Fibroblast of lung (primary cell): ENCODE measurements at regions not wholly inside any gene's neighbourhood (a gene's known extent, or its start where the extent isn't known, plus 50 kb on each side); places are given as distances from the start of the nearest gene placed in this dataset.

Experiments
- DNase-seq, 2 donors: peaks; one replicate each; pipeline versions ENCODE4 v3.0.0 to v3.0.0-alpha.2; 2010; ENCODE audit warnings: low read depth in 2 of 2
- H2AFZ ChIP-seq: 2 replicates; pipeline ENCODE4 v1.5.1; 2012; ENCODE audit warnings: low read length, control low read depth, inconsistent platforms
- H3K27ac ChIP-seq: 2 replicates; pipeline ENCODE4 v1.5.1; 2011; ENCODE audit warnings: low read length, control low read depth; ENCODE audit not compliant: insufficient read depth
- H3K27me3 ChIP-seq: 2 replicates; pipeline ENCODE4 v1.5.1; 2011; ENCODE audit warnings: mild to moderate bottlenecking, low read length; ENCODE audit not compliant: control insufficient read depth, insufficient read depth
- H3K36me3 ChIP-seq: 2 replicates; pipeline ENCODE4 v1.5.1; 2011; ENCODE audit warnings: low read length; ENCODE audit not compliant: control insufficient read depth, insufficient read depth
- H3K4me1 ChIP-seq: 2 replicates; pipeline ENCODE4 v1.5.1; 2011; ENCODE audit warnings: low read length; ENCODE audit not compliant: control insufficient read depth, insufficient read depth; ENCODE audit errors: extremely low read depth
- H3K4me2 ChIP-seq: 2 replicates; pipeline ENCODE4 v1.5.1; 2011; ENCODE audit warnings: low read length, control low read depth; ENCODE audit not compliant: insufficient read depth; ENCODE audit errors: extremely low read depth
- H3K4me3 ChIP-seq, 4 experiments: fragments of 200-600 bp in 1 of 4; sonication (generic) in 1 of 4; replicated peaks in 1 of 4; 2 replicates each; pipeline ENCODE4 v1.5.1; 2011 to 2016; ENCODE audit warnings: low read length in 4 of 4, low read depth in 3 of 4, mild to moderate bottlenecking in 3 of 4, control low read depth in 2 of 4, inconsistent platforms in 1 of 4, mixed read lengths in 1 of 4; ENCODE audit not compliant: insufficient read depth in 1 of 4; ENCODE audit errors: control extremely low read depth in 1 of 4
- H3K79me2 ChIP-seq: 2 replicates; pipeline ENCODE4 v1.5.1; 2012; ENCODE audit warnings: mild to moderate bottlenecking, low read length, inconsistent platforms; ENCODE audit not compliant: control insufficient read depth, insufficient read depth
- H3K9ac ChIP-seq: 2 replicates; pipeline ENCODE4 v1.5.1; 2011; ENCODE audit warnings: mild to moderate bottlenecking, low read length, control low read depth; ENCODE audit not compliant: insufficient read depth
- H3K9me3 ChIP-seq: 2 replicates; pipeline ENCODE4 v1.5.1; 2012; ENCODE audit warnings: low read depth, low read length; ENCODE audit not compliant: control insufficient read depth, insufficient read depth
- H4K20me1 ChIP-seq: 2 replicates; pipeline ENCODE4 v1.5.1; 2011; ENCODE audit warnings: low read length; ENCODE audit not compliant: control insufficient read depth, insufficient read depth; ENCODE audit errors: extremely low read depth
- EZH2 ChIP-seq: IDR thresholded peaks from 2 replicates; pipeline ENCODE4 v1.5.1; 2012; ENCODE audit warnings: low read length, control low read depth, mild to moderate bottlenecking; ENCODE audit errors: missing control alignments
- TF ChIP-seq, protein P1 (sequence below), 2 donors: IDR thresholded peaks in 1 of 2; conservative IDR thresholded peaks in 1 of 2; 1 replicate in 1 of 2; 2 replicates in 1 of 2; pipeline ENCODE4 v1.5.1; 2011 to 2012; ENCODE audit warnings: low read length in 2 of 2, control low read depth in 1 of 2, inconsistent platforms in 1 of 2, low read depth in 1 of 2, mild to moderate bottlenecking in 1 of 2

DNA sequence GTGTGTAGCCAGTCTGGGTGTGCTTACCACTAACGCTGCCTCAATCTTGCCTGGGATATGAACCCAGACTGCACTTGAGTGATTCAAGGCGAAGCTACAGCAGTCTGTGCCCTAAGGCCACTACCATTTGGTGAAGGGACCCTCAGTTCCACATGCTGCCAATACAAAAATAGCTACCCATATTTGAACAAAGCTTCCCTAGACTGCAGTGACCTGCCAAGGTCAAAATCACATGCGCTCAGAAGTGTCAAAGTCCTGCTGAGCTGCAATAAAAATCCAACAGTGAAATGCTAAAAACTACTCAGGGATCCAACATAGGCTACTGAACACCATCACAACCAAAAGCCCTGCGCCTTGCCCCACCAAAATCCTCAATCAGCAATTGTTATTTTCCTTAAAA lies 472.3 kb upstream of the VSTM2A start:
- no peak for DNase-seq
- Histone ChIP-seq H3K79me2 (no peaks in the 10 kb centered on the region), H2AFZ (no peak overlapping the region), H3K4me1 (no peaks in the 10 kb centered on the region), H3K9me3 (no peaks in the 10 kb centered on the region), H3K4me3 (no peak overlapping the region), H3K9ac (no peak overlapping the region), H3K4me2 (no peak overlapping the region), H3K27me3 (no peaks in the 10 kb centered on the region), H3K27ac (no peak overlapping the region), H3K36me3 (no peaks in the 10 kb centered on the region), H4K20me1 (no peaks in the 10 kb centered on the region)
- TF ChIP-seq, protein P1, sequence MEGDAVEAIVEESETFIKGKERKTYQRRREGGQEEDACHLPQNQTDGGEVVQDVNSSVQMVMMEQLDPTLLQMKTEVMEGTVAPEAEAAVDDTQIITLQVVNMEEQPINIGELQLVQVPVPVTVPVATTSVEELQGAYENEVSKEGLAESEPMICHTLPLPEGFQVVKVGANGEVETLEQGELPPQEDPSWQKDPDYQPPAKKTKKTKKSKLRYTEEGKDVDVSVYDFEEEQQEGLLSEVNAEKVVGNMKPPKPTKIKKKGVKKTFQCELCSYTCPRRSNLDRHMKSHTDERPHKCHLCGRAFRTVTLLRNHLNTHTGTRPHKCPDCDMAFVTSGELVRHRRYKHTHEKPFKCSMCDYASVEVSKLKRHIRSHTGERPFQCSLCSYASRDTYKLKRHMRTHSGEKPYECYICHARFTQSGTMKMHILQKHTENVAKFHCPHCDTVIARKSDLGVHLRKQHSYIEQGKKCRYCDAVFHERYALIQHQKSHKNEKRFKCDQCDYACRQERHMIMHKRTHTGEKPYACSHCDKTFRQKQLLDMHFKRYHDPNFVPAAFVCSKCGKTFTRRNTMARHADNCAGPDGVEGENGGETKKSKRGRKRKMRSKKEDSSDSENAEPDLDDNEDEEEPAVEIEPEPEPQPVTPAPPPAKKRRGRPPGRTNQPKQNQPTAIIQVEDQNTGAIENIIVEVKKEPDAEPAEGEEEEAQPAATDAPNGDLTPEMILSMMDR (conservative IDR thresholded peaks at IDR 0.05 in 1 of 2, IDR thresholded peaks at IDR 0.05 in 1 of 2; ENCODE audit: low read depth in 1 of 2, low read length in 2 of 2), result no peak
- no peak for TF ChIP-seq EZH2

DNA sequence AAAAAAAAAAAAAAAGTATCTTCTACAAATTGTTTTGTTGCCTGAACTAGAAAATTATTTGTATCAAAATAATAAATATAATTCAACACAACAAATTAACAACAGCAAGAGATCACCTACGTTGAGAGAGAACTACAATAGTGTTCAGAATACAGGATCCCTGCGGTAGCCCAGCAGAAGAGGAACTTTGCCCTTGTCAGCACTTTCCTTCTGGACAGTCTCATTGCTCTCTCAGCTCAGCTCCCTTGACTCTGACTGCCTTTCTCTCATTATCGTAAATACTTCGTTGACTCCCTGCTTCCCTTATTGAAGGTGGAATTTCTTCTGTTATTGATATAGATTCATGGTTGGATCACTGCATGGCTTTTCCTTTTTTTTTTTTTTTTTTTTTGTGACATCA lies 469.5 kb upstream of the VSTM2A start:
- Histone ChIP-seq H3K4me2 (no peak overlapping the region), H3K4me3 (no peak overlapping the region), H2AFZ (no peak overlapping the region), H3K36me3 (no peaks in the 10 kb centered on the region), H3K9me3 (no peaks in the 10 kb centered on the region), H3K27me3 (no peaks in the 10 kb centered on the region), H4K20me1 (no peaks in the 10 kb centered on the region), H3K27ac (no peak overlapping the region), H3K79me2 (no peaks in the 10 kb centered on the region), H3K4me1 (no peaks in the 10 kb centered on the region), H3K9ac (no peak overlapping the region)
- TF ChIP-seq, protein P1 (conservative IDR thresholded peaks at IDR 0.05 in 1 of 2, IDR thresholded peaks at IDR 0.05 in 1 of 2; ENCODE audit: low read depth in 1 of 2, low read length in 2 of 2), result no peak
- TF ChIP-seq EZH2, result no peak
- no peak for DNase-seq

DNA sequence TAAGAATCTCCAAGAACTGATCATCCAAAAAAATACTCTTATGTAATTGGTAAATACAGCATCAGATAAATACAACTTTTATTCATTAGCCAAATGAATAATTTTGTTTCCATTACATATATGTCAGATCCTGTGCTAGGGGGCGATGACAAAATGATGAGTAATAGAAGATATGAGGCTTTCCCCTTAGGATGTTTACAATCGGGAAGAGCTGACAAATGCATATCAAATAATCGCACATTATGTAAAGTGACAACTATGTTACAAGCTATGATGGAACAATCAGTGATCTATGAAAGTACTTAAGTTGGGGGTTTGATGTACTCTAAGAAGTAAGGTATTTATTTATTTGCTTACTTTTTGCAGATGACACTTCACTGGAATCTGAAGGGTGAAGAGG lies 465.6 kb upstream of the VSTM2A start:
- no peak for DNase-seq
- H3K27me3 ChIP-seq, result no peaks in the 10 kb centered on the region
- H3K4me1 ChIP-seq, result no peaks in the 10 kb centered on the region
- no peaks in the 10 kb centered on the region for H3K36me3 ChIP-seq
- H3K4me2 ChIP-seq, result no peak overlapping the region
- H4K20me1 ChIP-seq, result no peaks in the 10 kb centered on the region
- no peak overlapping the region for H3K4me3 ChIP-seq
- TF ChIP-seq EZH2, result no peak
- TF ChIP-seq, protein P1 (conservative IDR thresholded peaks at IDR 0.05 in 1 of 2, IDR thresholded peaks at IDR 0.05 in 1 of 2; ENCODE audit: low read depth in 1 of 2, low read length in 2 of 2), result no peak
- no peak overlapping the region for H3K27ac ChIP-seq
- no peak overlapping the region for H2AFZ ChIP-seq
- no peaks in the 10 kb centered on the region for H3K79me2 ChIP-seq
- no peaks in the 10 kb centered on the region for H3K9me3 ChIP-seq
- H3K9ac ChIP-seq, result no peak overlapping the region
